SK-N-SH (cell line): ENCODE measurements at regions not wholly inside any gene's neighbourhood (a gene's known extent, or its start where the extent isn't known, plus 50 kb on each side); places are given as distances from the start of the nearest gene placed in this dataset.

ENCODE experiments used
- CHD2 ChIP-seq: fragments of 150-350 bp; IDR thresholded peaks from 2 replicates; pipeline ENCODE4 v1.6.1; 2018; ENCODE audit warnings: low read length; ENCODE audit not compliant: partially characterized antibody
- GATA2 ChIP-seq: sonication (generic); formaldehyde crosslinking; IDR thresholded peaks from 2 replicates; pipeline ENCODE4 v1.5.0; 2020; ENCODE audit warnings: mild to moderate bottlenecking, missing genetic modification reagents
- RAD21 ChIP-seq: IDR thresholded peaks from 2 replicates; pipeline ENCODE4 v1.6.1; 2012; ENCODE audit warnings: mild to moderate bottlenecking, low read length
- TF ChIP-seq, protein P1 (sequence below): fragments of 200-600 bp; sonication (generic); IDR thresholded peaks from 2 replicates; pipeline ENCODE4 v1.6.1; 2017; ENCODE audit warnings: antibody characterized with exemption, mild to moderate bottlenecking, moderate library complexity

DNA sequence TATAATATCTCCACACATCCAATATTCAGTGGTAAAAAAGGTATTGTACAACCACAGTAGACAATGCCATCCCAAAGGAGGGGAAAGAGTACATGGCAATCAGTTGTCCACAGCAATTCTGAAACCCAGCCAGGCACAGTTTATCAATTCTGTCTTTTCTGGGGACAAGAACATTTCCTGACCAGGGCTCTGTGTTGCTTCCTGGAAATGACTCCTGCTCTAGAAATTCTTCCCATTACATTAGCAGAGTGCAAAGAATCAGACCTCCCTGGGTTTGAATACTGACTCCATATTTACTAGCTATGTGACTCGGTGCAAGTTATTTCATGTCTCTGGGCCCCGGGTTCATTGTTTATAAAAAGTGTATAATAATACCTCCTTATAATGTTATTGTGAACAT, 220.4 kb upstream of the CFAP20DC start:
- TF ChIP-seq CHD2 (no peak), GATA2 (CRISPR knock-in tag) (no peak), RAD21 (no peak)
- TF ChIP-seq, protein P1, sequence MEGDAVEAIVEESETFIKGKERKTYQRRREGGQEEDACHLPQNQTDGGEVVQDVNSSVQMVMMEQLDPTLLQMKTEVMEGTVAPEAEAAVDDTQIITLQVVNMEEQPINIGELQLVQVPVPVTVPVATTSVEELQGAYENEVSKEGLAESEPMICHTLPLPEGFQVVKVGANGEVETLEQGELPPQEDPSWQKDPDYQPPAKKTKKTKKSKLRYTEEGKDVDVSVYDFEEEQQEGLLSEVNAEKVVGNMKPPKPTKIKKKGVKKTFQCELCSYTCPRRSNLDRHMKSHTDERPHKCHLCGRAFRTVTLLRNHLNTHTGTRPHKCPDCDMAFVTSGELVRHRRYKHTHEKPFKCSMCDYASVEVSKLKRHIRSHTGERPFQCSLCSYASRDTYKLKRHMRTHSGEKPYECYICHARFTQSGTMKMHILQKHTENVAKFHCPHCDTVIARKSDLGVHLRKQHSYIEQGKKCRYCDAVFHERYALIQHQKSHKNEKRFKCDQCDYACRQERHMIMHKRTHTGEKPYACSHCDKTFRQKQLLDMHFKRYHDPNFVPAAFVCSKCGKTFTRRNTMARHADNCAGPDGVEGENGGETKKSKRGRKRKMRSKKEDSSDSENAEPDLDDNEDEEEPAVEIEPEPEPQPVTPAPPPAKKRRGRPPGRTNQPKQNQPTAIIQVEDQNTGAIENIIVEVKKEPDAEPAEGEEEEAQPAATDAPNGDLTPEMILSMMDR = no peak
